DMS114 treated with DMSO at 0.1 percent for 48 hours (cell line): ENCODE measurements at regions not wholly inside any gene's neighbourhood (a gene's known extent, or its start where the extent isn't known, plus 50 kb on each side); places are given as distances from the start of the nearest gene placed in this dataset.

Experiments used
- DNase-seq: peaks from one replicate; lab custom pipeline; 2025; ENCODE audit not compliant: unreplicated experiment; lab: John Stamatoyannopoulos, UW

DNA sequence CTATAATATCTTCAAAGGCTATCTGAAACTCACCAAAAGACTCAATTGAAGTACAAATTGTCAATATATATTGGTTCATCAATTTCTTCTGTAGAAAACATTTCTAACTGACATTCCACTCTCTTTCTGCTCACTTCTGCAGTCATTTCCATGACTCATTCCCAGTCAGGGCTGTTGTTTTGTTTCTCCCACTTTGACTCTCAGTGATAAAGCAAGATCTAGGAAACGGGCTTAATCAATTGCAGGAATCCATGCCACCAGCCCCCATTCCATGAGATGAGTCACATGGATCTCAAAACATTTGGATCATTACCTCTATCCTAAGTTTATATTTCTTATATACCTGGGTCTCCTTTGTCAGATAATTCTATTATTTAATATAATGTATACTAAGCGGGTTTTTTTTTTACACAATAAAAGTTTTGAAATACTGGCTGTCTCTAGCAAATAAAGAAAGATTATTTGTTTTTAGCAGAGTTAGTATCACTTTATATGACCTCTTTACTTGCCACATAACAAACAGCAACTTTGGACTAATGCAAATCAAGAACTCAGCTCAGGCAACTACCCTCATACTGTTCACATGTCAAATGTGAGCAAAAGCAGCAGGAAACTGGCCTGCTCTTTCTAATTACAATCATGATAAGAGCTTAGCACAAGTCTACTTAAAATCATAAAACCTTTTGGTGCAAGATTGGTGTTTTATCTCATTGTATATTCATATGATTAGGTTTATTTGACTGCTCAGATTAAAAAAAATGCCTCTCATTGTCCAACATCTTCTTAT is 251.1 kb upstream of the PIK3C3 start:
- no peak for DNase-seq

DNA sequence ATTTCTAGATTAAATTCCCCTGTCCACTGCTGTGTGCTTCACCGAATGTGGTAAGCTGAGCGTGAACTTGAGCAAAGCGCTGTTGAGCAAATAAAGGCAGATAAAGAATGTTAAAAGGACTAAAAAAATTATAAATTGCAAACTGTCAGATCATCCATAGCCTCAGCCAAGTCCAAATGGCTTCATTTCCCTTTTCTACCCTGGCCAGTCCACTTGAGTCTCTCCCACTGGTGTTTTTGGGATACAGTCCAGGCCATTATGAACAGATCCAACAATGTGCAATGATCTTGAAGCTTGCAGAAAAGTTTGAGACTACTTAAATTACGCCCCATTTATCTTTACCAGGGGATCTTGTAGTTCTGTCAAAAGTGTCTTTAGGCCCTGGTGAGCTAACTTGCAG is 254.6 kb upstream of the PIK3C3 start:
- no peak for DNase-seq

DNA sequence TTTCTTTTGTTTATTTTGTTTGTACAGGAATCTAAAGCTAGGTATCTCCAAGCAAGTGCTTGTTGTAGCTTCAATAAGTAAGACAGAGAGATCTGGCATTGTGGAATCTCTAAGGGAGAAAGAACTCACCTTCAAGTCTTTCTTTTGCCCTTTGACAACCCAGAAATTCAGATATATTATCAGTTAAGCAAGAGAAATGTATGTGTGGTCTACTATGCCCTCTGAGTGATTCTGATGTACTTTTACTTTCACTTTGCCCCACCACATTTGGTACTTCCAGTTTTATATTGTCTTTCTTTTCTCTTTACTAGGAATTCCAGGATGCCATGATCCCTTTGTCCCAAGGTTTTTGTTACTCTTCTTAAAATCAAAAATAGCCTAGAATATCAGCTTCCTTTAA is 259.6 kb upstream of the PIK3C3 start:
- DNase-seq: no peak

DNA sequence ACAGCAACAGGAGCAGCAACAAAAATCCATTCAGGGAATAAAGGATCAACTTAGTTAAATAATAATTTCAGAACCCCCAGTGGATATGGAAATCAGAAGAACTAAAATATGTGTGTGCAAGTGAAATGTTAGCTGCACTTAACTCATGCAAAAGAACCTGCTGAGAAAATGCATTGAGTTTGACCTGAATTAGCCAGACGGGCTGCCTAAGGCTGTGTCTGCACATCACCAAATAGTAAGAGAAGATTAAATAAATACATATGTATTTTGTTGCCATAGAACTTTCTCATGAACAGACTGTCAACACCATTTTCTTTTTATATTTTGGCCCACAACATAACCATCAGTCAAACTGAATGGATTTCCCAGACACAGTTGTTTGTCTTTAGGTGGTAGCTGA is 262.0 kb upstream of the PIK3C3 start:
- no peak for DNase-seq

DNA sequence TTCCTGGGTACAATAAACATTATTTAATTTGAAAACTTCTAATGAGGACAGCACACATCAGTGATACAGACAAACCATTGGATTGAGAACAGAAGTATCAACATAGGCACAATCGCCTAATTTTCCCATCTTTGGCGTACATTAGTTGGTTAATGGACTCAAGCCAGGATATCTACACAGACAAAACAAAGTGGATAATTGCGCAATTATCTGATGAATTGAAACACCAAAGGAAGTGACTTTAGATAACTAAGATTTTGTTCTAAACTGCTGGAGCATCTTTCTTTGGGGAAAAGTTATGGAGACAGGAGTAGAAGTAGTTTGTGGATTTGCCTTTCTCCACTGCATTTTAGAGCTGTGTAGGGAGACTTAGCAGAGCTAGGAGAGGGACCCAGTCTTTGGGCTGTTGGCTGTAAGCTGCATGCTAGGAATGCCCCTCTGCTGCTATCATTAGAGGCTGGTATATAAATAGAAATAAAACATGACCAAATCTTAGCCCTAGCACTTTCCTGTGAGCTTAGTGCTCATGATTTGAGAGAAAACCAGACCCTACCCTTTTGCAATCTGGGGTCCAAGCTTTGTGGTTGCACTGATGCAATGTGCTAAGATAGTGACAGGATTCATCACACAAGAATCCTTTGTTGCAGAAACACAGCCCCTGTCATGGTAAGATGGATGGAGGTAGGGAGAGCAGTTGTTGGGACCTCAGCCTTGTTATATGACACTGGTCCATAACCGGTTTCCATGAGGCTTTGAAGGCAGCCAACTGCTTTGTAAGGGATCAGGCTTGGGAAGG is 264.5 kb upstream of the PIK3C3 start:
- no peak for DNase-seq

DNA sequence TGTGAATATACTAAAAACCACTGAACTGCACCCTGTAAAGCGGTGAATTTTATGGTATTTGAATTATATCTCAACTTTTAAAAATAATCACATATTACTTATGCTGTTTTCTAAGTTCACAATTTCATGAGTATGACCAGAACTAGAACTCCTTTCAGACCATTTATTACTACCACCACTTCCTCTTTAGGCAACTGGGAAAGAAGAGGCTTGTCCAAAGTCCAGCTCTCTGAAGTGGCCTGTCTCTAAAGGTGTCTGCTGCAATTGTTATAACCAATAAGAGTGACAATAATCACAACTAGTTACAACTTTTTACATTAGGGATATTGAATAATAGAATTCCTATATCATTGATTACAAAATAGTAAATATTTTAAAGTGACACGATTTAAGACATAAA is 267.9 kb upstream of the PIK3C3 start:
- no peak for DNase-seq

DNA sequence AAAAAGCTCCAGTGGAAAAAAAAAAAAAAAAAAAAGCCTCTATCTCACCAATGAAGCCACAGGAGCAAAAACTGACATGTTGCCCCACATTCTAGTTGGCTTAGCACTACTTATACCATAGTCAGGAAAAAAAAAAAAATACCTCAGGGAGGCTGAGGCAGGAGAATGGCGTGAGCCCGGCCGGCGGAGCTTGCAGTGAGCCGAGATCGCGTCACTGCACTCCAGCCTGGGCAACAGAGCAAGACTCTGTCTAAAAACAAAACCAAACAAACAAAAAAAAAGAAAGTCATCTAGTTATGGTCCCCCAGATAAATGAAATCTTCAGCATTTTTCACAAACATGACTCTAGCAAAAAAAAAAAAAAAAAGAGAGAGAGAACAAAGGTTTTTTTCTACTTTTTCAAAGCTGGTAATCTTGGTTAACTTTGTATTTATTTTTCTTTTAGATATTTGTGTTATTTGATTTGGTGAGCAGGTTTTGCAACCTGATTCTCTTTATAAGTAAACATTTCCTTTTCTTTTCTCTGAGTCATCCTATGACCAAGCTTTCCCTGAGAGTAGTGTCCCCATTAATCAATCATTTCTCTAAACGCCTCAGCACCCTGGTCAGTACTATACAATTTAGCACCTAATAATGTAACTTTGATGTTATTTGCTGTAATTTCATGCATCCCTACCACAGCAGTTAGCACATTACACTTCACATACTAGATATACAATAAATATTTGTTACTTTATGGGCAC is 273.7 kb upstream of the PIK3C3 start:
- no peak for DNase-seq

DNA sequence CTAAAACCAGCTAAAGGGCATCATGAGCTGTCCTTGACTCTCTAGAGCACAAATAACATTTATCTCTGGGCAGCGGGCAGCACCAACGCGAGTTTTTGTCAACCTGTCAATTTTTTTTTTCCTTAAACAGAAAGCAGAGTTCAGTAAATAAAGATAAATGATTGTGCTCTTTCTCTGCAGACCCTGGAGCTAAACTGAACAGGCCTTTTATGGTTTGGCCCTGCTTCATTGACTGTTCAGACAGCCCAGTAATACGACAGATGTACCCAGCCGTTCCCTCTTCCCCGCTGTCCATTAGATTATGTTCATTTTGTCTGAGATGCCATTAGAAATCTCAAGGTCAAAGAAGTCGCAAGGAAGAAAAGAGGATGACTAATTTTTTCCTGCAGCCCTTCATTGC is 280.5 kb upstream of the PIK3C3 start:
- DNase-seq: no peak

DNA sequence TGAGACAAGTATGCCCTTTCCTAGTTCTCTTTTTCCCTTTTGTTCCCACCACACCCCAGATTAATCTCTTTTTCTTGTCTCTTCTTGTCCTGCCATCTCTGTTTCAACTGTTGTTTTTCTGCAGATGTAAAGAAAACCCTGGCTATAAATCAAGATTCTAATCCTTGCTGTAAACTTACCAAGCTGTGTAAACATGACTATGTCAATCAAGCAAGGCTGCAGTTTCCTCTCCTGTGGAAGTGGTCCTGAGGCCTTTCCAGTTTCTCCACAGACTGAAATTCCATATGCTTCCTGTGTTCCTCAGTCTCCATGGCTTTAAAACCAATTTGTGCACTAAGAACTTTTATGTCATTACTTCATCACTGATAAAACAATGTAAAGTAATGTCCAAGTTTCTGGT is 288.8 kb upstream of the PIK3C3 start:
- DNase-seq: no peak

DNA sequence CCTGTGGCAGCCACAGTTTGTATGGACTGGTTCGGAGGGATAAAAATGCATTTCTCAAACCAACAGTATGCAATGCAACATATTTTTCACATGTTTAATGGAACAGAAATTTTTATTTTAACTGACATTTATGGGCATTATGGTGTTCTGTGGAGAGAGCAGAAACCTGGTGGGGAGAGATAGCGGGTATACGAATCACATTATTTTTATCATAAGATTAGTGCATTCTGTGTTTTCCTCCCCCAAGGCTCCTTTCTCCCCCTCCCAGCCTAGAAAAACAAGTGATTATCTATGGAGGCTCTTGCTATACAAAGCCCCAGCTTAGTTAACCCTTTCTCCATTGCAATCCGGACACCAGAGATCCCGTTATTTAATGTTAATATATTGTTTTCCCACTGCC is 289.8 kb upstream of the PIK3C3 start:
- no peak for DNase-seq

DNA sequence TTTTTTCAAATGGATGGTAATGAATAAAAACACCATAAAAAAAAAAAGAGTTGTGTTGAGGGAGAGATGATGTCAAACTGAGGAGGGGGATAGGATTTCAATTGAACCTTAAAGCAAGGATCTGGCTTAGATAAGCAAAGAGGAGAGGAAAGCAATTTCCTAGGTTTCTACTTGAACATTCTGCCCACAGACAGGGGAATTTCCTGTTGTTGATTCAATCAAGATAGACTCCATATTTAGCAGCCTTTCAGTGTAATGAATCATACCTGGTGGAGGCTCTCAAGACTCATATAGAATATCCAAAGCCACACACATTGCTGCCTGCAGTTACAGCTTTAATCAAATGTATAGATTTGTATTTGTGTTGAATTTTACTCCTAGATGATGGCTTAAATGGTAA is 294.4 kb upstream of the PIK3C3 start:
- no peak for DNase-seq

DNA sequence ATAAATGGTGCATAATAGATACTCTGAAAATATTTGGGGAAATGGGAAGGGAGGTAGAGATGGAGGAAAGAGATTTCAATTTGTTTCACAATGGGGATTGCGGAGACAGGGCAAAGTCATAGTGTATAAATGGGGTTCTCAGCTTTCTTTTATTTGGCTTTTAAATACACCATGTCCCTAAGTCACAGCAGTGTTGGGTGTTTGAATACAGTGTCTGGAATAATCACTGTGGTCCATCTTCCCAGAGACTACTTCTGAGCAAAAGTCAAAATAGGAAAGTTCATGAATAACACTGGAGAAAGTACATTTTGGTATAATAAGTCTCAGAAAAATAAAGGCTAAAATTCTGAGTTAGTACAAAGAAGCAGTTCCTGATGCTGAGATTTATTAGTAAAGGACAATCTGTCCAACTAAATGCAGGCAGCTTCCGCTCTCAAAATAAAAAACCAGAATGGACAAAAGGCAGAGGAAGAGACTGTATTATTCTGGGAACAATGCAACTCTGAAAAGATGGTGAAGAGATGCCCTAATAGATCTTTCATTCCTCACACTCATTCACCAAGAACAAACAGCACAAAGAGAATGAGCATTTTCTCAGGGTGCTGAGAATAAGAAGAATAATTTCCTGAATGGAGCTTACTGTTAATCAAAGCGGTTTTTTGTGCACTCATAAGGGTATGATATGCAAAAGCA is 295.4 kb upstream of the PIK3C3 start:
- DNase-seq: no peak

DNA sequence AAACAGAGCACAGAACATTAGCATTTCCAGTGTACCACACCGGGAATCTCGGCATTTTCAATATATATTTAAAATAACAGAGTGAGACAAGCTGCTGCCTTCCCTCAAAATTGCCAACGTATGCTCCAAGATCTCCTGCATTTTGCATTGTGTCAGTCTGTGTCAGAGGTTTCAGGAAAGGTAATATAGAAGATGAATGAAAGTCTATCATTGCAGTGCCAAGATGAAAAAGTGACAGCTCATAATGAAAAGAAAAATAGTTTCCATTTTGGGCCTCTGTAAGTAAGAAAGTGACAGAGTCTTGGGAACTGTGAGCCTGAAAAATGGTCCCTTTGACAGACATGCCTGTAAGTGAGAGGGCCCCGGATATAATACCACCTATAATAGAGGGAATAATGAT is 297.8 kb upstream of the PIK3C3 start:
- no peak for DNase-seq

DNA sequence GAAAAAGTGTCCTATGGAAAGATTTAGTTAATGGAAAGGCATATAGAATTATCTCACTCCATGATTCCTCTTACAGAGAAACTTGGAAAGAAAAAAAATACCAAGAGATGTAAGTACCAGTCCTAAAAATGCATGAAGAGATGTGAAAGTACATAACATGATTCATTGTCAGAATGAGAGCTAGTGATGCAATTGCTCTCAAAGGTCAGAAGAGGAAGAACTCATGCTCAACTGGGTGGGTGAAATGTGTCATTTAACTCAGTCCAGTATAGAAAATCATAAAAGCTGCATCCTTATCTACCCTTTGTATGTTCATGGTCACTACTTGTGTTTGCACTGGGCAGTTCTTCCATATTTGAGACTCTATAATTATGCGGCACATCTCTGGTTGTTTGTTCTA is 300.0 kb upstream of the PIK3C3 start:
- no peak for DNase-seq

DNA sequence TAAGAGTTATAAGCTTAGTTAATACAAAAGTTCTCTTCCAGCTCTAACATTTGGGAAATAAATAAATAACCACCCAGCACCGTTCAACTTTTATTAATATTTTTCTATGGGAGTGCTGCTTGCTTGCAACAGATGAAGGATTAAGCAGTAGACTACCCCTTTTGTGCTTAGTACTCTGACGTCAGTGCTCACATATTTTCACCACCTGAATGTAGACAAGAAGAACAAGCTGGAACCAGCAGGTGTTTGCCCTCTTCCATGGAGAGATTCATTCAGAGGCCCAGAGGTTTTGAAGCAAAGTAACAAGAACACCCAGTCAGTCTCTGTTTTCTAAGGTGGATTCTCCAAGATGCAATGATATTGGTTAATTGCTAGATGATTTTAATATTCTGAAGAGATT is 307.1 kb upstream of the PIK3C3 start:
- no peak for DNase-seq

DNA sequence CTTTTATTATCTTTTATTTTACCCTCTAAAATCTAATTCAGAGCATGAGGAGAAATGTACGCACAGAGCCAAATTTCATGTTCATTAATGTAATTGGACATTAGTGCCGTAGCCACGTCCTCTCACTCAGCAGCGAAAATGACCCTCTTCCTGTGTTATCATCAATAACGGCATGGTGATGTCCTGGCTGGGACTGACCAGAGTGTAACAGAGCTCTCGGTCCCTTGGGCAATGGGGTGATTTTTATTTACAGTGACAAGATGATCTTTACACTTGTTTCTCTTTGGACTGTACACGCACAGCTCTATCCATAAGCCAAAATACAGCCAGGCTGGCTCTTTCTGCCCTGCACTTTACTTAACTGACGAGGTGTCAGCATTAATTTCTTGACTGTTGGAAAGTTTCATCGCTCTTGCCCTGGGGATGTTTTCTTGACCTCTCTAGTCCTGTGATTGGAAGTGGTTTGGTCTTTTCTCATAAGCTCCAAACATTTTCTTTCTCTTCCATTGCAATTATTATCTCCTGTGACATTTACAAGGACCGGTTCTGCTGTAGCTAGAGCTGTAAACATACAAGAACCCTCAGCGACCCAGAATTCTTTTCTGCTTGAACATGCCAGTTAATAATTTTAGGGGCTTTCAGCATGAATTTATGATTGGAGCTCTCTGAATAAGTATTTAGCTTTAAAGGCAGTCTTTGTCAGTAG is 308.0 kb upstream of the PIK3C3 start:
- DNase-seq: no peak

DNA sequence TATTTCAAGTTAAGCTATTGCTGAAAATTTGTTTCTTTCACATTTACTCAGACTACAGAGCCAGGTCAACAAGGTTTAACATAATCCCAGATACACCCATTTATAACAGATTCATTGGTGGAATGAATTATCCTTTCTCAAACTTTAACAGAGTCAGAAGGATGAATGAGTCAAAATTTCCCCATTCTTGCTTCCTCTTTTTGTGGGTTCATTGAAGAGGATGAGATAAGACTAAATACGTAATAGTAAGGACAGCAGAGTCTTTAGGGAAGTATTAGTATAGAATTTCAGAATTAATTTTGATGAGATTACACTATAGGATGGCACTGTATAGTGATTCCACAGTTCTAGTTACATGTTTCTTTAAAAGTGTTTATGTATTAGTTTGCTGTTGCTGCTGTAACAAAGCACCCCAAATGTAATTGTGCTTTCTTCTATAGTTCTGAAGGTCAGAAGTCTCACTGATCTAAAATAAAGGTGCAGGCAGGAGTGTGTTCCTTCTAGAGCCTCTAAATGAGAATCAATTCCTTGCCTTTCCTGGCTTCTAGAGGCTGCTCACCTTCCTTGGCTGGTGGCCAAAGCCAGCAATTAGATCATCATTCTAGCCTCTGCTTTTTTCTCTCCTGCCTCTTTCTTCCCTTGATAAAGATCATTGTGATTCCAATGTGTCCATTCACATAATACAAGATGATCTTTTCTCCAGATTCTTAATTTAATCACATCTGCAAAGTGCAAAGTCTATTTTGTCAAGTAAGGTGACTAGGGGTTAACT is 309.3 kb upstream of the PIK3C3 start:
- DNase-seq: no peak

DNA sequence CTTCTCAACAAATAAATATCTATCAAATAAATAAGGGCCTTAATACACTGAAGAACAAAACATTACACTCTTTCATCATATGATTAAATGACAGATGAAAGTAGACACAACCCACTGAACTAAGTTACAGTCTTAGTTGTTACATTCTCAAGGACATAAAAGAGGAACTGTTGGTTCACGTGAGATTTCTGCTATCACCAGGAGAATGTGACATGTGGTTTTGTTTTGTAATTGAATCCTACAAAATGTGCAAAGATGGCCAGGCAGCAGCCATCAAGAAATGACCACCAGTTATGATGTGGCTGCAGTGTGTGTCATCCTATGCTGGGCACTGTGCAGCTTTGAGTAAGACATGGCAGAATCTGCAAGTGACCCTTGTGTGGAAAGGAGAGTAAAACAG is 310.6 kb upstream of the PIK3C3 start:
- DNase-seq: no peak

DNA sequence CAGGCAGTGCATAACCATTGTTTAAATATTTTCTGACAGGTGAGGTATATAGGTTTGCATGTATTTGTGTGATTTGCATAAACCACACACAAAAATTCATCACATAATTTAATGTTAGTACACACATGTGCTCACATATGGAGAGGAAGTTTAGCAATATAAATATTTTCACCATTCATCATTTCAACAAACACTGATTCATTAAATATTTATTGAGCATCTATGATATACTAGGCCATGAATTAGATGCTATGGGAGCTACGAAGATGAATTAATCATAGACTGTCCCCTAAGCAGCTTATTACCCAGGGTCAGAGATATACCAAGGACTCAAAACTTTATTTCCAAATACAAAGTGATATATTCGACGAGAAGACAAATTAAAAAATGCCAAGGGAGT is 311.6 kb upstream of the PIK3C3 start:
- DNase-seq: no peak

DNA sequence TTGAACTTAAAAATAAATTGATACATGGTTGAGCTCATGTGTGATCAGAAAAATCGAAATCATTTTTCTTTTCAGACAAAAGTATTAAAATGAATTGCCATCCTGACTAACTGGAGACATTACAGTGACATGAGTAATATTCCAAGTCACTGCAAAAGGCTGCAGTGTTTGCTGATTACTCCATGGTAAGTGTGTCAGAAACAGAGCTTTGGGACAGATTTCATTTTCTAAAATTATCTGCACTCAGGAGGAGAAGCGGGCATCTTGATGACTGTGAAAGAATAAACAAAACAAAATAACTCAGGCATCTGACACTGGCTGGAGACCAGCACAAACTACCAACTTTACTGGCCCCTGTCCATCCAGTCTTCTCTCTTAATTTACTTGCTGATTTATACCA is 312.3 kb upstream of the PIK3C3 start:
- DNase-seq: no peak
